ENCODE measurements at regions not wholly inside any gene's neighbourhood (a gene's known extent, or its start where the extent isn't known, plus 50 kb on each side); places are given as distances from the start of the nearest gene placed in this dataset.

DNA sequence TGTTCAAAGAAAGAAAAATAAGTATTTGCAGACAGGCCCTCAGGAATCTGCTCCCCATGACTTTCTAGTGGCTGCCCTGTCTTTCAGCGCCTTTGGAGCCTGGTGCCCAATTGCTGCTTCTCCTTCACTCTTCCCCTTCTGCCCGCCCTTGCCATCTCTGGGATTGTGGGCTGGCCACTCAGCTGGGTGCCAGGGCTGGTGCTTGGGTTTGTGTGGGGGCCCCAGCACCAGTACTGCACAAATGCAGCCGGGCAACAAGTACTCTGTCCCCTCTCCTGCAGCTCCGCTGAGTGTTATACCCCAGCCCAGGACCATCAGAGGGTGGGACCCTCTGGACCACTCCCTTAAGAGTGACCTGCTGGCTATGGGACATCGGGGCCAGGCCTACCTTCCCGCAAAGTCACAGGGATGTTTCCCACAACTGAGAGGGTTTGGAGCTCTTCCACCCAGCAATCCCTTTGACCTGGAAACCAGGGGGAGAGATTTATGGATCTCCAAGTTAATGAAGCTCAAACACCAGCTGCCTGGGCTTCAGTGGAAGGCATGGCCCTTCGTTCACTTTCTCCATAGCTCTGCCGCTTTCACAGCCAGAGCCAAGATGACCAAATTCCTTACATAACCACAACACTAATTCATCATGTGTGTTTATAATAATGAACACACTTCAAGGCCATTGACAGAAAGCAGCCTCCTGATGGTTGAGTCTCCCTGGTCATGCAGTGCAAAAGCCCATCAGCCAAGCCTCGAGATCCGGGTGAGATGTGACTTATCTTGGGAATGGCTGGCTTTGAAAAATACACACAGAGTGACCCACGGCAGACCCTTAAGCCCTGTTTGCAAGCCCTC is 313.9 kb upstream of the ZNF32 start:
- intact Hi-C loops (cut with DNase I; ENCODE audit: low total_unique reads) = no loop called here
- H3K27ac ChIP-seq = no peak overlapping the region
- peak; percentile 23 for DNase-seq

DNA sequence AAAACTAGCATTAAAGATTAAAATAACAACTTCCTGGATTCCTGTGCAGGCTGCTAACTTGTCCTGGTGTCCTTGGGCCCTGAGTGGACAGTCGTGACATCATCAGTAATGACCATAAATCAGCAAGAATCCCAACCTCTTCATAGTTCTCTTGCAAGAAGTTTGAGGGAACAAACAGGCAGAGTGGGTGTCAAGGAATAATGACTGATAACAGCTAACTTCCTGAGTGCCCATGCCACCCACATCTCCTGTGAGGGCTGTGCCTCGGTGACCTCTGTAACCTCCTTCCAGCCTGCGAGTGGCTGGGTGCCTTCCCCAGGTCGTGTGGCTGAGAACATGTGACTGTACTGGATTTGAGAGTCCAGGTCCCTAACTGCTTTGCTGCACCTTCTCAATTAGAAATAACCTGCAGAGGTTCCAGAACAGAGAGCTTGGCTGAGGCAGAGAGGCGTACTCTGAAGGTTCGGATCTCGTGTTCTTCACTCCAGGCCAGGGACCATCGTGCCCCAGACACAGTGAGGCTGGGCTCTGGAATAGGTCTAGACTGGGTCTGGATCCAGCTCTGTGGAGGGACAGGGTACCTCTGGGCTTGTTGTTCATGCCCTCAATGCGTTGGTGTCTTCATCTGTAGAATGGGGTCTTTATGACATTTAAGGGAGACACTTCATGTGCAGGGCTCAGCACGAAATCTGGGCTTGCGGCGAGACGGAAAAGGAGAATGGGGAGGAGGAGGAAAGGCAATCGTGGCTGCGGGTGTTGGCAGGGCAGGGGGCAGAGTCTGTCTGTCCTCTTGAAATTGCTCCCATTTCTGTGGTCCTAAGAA is 313.1 kb upstream of the ZNF32 start:
- TF ChIP-seq, protein P1, sequence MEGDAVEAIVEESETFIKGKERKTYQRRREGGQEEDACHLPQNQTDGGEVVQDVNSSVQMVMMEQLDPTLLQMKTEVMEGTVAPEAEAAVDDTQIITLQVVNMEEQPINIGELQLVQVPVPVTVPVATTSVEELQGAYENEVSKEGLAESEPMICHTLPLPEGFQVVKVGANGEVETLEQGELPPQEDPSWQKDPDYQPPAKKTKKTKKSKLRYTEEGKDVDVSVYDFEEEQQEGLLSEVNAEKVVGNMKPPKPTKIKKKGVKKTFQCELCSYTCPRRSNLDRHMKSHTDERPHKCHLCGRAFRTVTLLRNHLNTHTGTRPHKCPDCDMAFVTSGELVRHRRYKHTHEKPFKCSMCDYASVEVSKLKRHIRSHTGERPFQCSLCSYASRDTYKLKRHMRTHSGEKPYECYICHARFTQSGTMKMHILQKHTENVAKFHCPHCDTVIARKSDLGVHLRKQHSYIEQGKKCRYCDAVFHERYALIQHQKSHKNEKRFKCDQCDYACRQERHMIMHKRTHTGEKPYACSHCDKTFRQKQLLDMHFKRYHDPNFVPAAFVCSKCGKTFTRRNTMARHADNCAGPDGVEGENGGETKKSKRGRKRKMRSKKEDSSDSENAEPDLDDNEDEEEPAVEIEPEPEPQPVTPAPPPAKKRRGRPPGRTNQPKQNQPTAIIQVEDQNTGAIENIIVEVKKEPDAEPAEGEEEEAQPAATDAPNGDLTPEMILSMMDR (IDR thresholded peaks at IDR 0.05) = no peak
- no peak for TF ChIP-seq POLR2A (IDR thresholded peaks at IDR 0.05)
- no peaks in the 10 kb centered on the region for H3K27me3 ChIP-seq
- 69 to 75% methylated on average over 11 to 15 of the region's 15 CpGs for WGBS, 2 donors
- peaks cover 13% of the 10 kb centered on the region for H3K4me1 ChIP-seq
- H3K9me3 ChIP-seq = no peaks in the 10 kb centered on the region
- H3K27ac ChIP-seq = no peak overlapping the region
- no peaks in the 10 kb centered on the region for H3K36me3 ChIP-seq (ENCODE audit: low read depth, missing control alignments)
- no peak for DNase-seq
- intact Hi-C loops (cut with DNase I; ENCODE audit: low total_unique reads) = no loop called here
- H3K4me3 ChIP-seq = no peak overlapping the region

More for the DNA sequence above, 313.9 kb upstream of the ZNF32 start:
- peaks cover 13% of the 10 kb centered on the region for H3K4me1 ChIP-seq
- H3K9me3 ChIP-seq = no peaks in the 10 kb centered on the region
- H3K27me3 ChIP-seq = no peaks in the 10 kb centered on the region
- 78 to 81% methylated on average over 11 of the region's 11 CpGs for WGBS, 2 donors
- H3K36me3 ChIP-seq (ENCODE audit: low read depth, missing control alignments) = no peaks in the 10 kb centered on the region
- no peak for TF ChIP-seq POLR2A (IDR thresholded peaks at IDR 0.05)
- TF ChIP-seq, protein P1 (IDR thresholded peaks at IDR 0.05) = no peak
- no peak overlapping the region for H3K4me3 ChIP-seq

DNA sequence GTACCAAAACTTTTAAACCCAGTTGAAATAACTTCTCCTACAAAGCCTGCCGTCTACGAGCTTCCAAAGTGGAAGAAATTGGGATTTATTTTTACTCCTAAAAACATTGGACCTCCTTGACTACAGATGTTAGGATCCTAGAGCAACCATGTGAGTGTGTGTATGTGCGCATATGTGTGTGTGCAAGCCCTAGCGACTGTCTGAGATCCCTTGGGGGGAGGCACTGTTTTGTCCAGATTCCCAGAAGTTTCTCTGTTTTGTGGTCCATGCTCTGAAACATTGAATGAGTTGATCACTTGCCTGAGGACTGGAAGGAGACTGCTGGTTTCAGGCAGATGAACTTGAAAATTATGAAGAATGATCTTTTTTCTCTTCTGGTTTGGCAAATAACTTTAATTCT is 312.3 kb upstream of the ZNF32 start:
- TF ChIP-seq, protein P1 (IDR thresholded peaks at IDR 0.05) = no peak
- TF ChIP-seq POLR2A (IDR thresholded peaks at IDR 0.05) = no peak
- H3K4me3 ChIP-seq = no peak overlapping the region
- no peak for DNase-seq
- intact Hi-C loops (cut with DNase I; ENCODE audit: low total_unique reads) = no loop called here
- no peaks in the 10 kb centered on the region for H3K9me3 ChIP-seq
- 68 to 75% methylated on average over 4 of the region's 4 CpGs for WGBS, 2 donors
- H3K4me1 ChIP-seq = peaks cover 13% of the 10 kb centered on the region
- H3K27me3 ChIP-seq = no peaks in the 10 kb centered on the region
- H3K27ac ChIP-seq = no peak overlapping the region
- H3K36me3 ChIP-seq (ENCODE audit: low read depth, missing control alignments) = no peaks in the 10 kb centered on the region

DNA sequence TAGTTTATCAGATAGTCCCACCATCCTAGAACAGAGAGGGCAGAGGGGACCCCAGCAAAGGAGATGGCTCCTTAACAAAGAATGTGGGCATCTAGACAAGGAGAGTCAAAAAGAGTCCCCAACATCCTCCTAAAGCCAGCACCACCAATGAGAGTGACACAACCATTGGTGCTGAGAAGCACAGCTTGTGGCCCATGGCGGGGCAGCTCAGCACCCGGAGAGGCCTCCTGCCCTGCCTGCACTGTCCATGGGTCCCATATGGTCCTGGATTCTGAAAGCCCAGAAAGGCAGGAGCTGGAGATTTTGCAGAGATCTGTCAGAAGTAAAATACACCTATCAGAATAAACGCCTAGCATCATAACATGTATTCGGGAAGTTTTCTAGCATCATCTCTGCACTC is 311.8 kb upstream of the ZNF32 start:
- Histone ChIP-seq H3K27ac (no peak overlapping the region), H3K9me3 (no peaks in the 10 kb centered on the region), H3K4me3 (no peak overlapping the region), H3K4me1 (peaks cover 13% of the 10 kb centered on the region), H3K36me3 (ENCODE audit: low read depth, missing control alignments) (no peaks in the 10 kb centered on the region), H3K27me3 (no peaks in the 10 kb centered on the region)
- intact Hi-C loops (cut with DNase I; ENCODE audit: low total_unique reads) = no loop called here
- TF ChIP-seq, protein P1 (IDR thresholded peaks at IDR 0.05) = no peak
- no peak for TF ChIP-seq POLR2A (IDR thresholded peaks at IDR 0.05)
- DNase-seq = no peak
- 90 to 95% methylated on average over 4 of the region's 4 CpGs for WGBS, 2 donors
